Mucosa of descending colon (tissue), 3 donors: ENCODE measurements at regions not wholly inside any gene's neighbourhood (a gene's known extent, or its start where the extent isn't known, plus 50 kb on each side); places are given as distances from the start of the nearest gene placed in this dataset.
"Not testable (repeated sequence)": the region's sequence is repeated elsewhere in the genome, so short reads cannot be mapped to it uniquely, and the experiment has no call there.

Experiments used
- ATAC-seq: fragments of 200-7000 bp; cut with Tn5 transposase; one replicate; pipeline ENCODE4 v1.9.1; 2020; ENCODE audit warnings: mild to moderate bottlenecking, moderate library complexity
- DNase-seq, 3 donors: peaks; one replicate each; pipeline ENCODE4 v3.0.0-alpha.2; 2020
- H3K36me3 ChIP-seq: fragments of 200-600 bp; one replicate; pipeline ENCODE4 v1.8.0; 2021; ENCODE audit warnings: low read depth, mild to moderate bottlenecking
- H3K4me1 ChIP-seq: fragments of 200-600 bp; one replicate; pipeline ENCODE4 v1.8.0; 2021; ENCODE audit warnings: low read depth, mild to moderate bottlenecking
- H3K4me3 ChIP-seq: fragments of 200-600 bp; one replicate; pipeline ENCODE4 v1.8.0; 2021; ENCODE audit warnings: mild to moderate bottlenecking
- H3K9me3 ChIP-seq: fragments of 200-600 bp; one replicate; pipeline ENCODE4 v1.8.0; 2021; ENCODE audit warnings: mild to moderate bottlenecking
- intact Hi-C, 2 donors: fragments of 100-400 bp; cut with DNase I in 1 of 2; cut with micrococcal nuclease in 1 of 2; formaldehyde crosslinking; loops; one replicate each; pipeline versions ENCODE4 v1.11.0 to v1.11.1; 2022; cut with DNase I, micrococcal nuclease
- TF ChIP-seq, protein P1 (sequence below): fragments of 200-600 bp; IDR thresholded peaks from one replicate; pipeline ENCODE4 v1.8.0; 2022; ENCODE audit warnings: antibody characterized with exemption, mild to moderate bottlenecking
- donor health status: DM: no; HTN: no; CAD: no; lungs with moderate emphysema.
- donor health status: DM: no; HTN: no; CAD: no.
- donor health status: DM: no; HTN: yes; CAD: no.

DNA sequence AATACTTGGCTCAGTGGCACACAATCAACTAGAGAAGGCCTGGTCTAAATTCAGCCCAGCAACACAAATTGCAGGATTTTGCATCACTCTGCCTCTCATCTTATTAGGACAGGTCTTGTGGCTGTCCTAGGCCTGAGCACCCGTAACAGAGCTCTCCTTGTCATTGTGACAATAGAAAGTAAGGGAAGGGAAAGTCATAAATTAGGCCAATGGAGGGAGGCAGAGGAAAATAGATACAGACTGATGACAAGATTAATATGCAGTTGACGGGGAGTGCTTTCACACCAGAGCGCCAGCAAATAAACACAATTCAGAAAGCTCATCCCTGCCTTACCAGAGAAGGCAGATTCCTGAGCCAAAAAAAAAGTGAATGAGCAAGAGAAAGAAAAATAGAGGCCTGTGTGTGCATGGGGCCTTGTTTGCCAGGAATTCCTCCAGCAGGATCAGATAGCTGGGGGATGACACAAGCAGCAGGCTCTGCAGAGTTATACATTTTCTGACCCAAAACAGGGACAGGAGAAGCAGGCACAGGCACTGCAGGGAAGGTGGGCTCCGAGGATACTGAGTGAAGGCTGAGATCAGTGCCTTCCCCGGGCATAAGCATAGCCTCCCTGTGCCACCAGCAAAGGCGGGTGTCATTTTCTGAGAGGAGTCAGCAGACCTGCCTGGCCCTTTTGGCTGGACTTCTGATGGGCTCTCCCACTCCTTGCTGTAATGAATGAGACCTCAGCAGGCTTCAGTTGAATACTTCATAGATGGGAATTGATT lies 110.0 kb upstream of the SPAG17 start:
- TF ChIP-seq, protein P1, sequence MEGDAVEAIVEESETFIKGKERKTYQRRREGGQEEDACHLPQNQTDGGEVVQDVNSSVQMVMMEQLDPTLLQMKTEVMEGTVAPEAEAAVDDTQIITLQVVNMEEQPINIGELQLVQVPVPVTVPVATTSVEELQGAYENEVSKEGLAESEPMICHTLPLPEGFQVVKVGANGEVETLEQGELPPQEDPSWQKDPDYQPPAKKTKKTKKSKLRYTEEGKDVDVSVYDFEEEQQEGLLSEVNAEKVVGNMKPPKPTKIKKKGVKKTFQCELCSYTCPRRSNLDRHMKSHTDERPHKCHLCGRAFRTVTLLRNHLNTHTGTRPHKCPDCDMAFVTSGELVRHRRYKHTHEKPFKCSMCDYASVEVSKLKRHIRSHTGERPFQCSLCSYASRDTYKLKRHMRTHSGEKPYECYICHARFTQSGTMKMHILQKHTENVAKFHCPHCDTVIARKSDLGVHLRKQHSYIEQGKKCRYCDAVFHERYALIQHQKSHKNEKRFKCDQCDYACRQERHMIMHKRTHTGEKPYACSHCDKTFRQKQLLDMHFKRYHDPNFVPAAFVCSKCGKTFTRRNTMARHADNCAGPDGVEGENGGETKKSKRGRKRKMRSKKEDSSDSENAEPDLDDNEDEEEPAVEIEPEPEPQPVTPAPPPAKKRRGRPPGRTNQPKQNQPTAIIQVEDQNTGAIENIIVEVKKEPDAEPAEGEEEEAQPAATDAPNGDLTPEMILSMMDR, result no peak
- H3K4me1 ChIP-seq, result no peaks in the 10 kb centered on the region
- no peak overlapping the region for H3K4me3 ChIP-seq
- no peak for DNase-seq
- intact Hi-C loops, result no loop called here
- H3K9me3 ChIP-seq, result no peaks in the 10 kb centered on the region
- H3K36me3 ChIP-seq, result no peaks in the 10 kb centered on the region
- no peak for ATAC-seq

DNA sequence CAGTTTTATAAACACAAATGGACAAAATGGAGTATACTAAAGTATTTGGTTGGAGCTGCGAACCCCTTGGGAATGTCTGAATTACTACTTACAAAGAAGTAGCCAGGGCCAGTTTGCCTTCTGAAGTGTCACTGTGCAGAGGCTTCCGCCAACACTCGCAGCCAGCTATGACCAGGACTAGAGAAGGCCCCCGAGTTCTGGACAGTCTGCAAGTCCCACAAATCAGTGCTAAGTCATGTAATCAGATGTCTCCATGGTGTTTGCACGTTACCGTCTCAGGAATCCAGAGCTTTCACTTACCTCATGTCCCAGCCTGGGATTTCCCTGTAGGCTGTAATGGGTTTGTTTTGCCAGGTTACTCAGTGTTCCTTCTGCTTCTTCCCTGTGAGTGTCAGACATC lies 106.6 kb upstream of the SPAG17 start:
- intact Hi-C loops, result no loop called here
- TF ChIP-seq, protein P1, result no peak
- peak in 1 of 3 donors; percentile 6 for DNase-seq
- Histone ChIP-seq H3K4me3 (no peak overlapping the region), H3K9me3 (no peaks in the 10 kb centered on the region), H3K36me3 (no peaks in the 10 kb centered on the region), H3K4me1 (no peaks in the 10 kb centered on the region)
- ATAC-seq, result no peak

DNA sequence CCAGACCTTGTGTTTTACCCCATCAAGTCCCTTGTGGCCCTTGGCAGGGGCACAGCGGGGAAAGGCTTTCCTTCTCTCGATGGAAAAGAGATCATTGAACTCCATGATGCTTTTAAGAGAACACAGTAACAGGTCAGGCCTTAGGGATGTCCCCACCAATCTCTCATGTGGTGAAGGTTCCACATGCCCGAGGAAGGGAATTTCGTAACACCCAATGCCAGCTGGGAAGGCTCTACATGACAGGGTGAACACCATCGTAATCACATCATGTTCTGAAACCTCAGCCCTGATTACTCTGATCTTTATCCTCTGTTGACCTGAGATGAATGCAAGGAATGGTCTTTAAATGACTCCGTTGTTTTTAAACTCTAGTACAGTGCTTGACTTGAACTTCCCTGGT lies 105.5 kb upstream of the SPAG17 start:
- no peak for DNase-seq
- TF ChIP-seq, protein P1, result no peak
- Histone ChIP-seq H3K36me3 (no peaks in the 10 kb centered on the region), H3K9me3 (no peaks in the 10 kb centered on the region), H3K4me3 (no peak overlapping the region), H3K4me1 (no peaks in the 10 kb centered on the region)
- ATAC-seq, result no peak
- intact Hi-C loops, result no loop called here

DNA sequence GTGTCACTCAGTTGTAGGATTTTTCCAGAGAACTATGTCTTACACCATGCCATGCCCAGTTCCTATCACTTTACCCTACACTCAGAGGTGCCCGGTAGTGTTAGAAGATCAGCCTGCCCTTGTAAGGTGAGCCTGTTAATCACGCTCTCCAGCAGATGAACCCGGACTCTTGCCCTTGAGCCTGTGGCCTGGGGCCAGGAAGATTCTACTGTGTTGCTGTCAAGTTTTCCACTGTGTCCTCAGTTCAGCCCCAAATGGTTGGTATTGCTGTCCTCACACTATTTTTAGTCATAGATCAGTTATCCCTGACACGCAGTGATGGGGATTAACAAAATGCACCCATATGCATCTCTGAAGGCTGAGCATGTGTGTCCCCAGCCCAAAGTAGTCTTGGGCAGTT lies 105.0 kb upstream of the SPAG17 start:
- H3K4me1 ChIP-seq, result no peaks in the 10 kb centered on the region
- TF ChIP-seq, protein P1, result no peak
- ATAC-seq (no peak), DNase-seq (no peak)
- no peaks in the 10 kb centered on the region for H3K36me3 ChIP-seq
- H3K4me3 ChIP-seq, result no peak overlapping the region
- H3K9me3 ChIP-seq, result no peaks in the 10 kb centered on the region
- intact Hi-C loops, result no loop called here

DNA sequence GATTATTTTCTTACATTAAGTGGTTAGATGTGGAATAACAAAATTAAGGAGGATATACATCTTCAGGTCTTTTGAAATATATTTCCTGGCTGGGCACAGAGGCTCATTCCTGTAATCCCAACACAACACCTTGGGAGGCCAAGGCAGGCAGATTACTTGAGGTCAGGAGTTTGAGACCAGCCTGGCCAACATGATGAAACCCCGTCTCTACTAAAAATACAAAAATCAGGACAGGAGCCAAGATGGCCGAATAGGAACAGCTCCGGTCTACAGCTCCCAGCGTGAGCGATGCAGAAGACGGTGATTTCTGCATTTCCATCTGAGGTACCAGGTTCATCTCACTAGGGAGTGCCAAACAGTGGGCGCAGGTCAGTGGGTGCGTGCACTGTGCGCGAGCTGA lies 95.6 kb upstream of the SPAG17 start:
- ATAC-seq, H3K36me3 ChIP-seq, DNase-seq, H3K4me1 ChIP-seq, H3K4me3 ChIP-seq, H3K9me3 ChIP-seq, intact Hi-C loops: not testable (repeated sequence)

DNA sequence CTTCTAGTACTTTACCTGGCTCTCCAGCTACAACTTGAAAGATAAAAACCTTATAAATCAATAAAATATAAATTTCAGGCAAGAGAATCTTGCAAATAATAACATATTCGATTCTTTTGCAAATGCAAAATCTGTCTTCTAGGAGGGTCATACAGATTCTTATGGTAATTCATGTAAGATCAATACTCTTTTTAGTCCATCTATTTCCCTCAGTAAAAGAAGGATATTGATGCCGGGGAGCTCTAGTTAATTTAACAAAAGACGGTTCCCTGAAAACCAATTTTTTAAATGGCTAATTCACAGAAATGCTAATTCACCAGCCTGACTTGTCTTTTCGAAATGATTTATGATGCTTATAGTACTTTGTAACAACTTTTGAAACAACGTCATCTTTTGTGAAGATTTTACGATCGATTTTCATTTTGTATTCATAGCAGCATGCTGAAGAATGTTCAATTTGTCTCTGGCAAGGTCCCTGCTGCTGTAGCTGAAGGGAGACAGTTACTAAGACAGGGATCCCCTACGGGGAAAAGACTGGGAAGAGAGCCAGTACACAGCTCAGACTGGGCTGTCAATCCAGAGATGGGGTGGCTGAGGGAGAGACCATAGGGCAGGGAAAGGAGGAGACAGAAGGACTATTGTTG lies 90.6 kb upstream of the SPAG17 start:
- intact Hi-C loops, result no loop called here

More for the DNA sequence above, 90.6 kb upstream of the SPAG17 start:
- Histone ChIP-seq H3K4me1 (no peaks in the 10 kb centered on the region), H3K36me3 (no peaks in the 10 kb centered on the region), H3K4me3 (no peak overlapping the region), H3K9me3 (no peaks in the 10 kb centered on the region)
- DNase-seq, result no peak
- no peak for ATAC-seq
- TF ChIP-seq, protein P1, result no peak
